ENCODE measurements at regions not wholly inside any gene's neighbourhood (a gene's known extent, or its start where the extent isn't known, plus 50 kb on each side); places are given as distances from the start of the nearest gene placed in this dataset.
A peak's percentile ranks its signal among the peaks of the same experiment; 100 is the strongest.

- no peaks in the 10 kb centered on the region for H3F3A ChIP-seq (ENCODE audit: low read length, unreplicated experiment)
- H3K36me3 ChIP-seq (ENCODE audit: low read depth, low read length), result no peaks in the 10 kb centered on the region
- ChIA-PET POLR2A (ENCODE audit: unreplicated experiment) (no interaction called here), CTCF (no interaction called here)
- no TSS peak for BruUV-seq (replicated peaks)
- no peak overlapping the region for H3K9ac ChIP-seq (ENCODE audit: low read length)
- no peaks in the 10 kb centered on the region for H3K27me3 ChIP-seq (ENCODE audit: low read length)
- no peak overlapping the region for H3K27ac ChIP-seq (ENCODE audit: low read length)
- peaks cover 4% of the 10 kb centered on the region for H3K4me1 ChIP-seq (ENCODE audit: insufficient read depth, low read length)
- no peaks in the 10 kb centered on the region for H3K9me2 ChIP-seq (replicated peaks; ENCODE audit: low read length)
- no peak for ATAC-seq
- no peak overlapping the region for H2AFZ ChIP-seq (ENCODE audit: low read length)
- intact Hi-C loops (cut with micrococcal nuclease), result no loop called here
- H3K4me2 ChIP-seq (ENCODE audit: low read length), result no peak overlapping the region
- H3K4me3 ChIP-seq (ENCODE audit: low read length), result no peak overlapping the region
- H3K79me2 ChIP-seq (ENCODE audit: low read length), result no peaks in the 10 kb centered on the region
- H4K20me1 ChIP-seq (ENCODE audit: low read length), result no peaks in the 10 kb centered on the region
- no peak for DNase-seq
- no peaks in the 10 kb centered on the region for H3K9me3 ChIP-seq (ENCODE audit: low read length)
- TF ChIP-seq EZH2phosphoT487 (IDR thresholded peaks at IDR 0.05; ENCODE audit: borderline replicate concordance, low read length) (no peak), EZH2 (IDR thresholded peaks at IDR 0.05; ENCODE audit: low read length, unreplicated experiment) (no peak), CTCF (conservative IDR thresholded peaks at IDR 0.05; ENCODE audit: low read depth, low read length) (no peak)
Observed at GRCh38 chr4:133866328-133866699, 335.3 kb downstream of the PABPC4L start.

- no peaks in the 10 kb centered on the region for H3K79me2 ChIP-seq (ENCODE audit: low read length)
- H3F3A ChIP-seq (ENCODE audit: low read length, unreplicated experiment), result no peaks in the 10 kb centered on the region
- H3K27me3 ChIP-seq (ENCODE audit: low read length), result no peaks in the 10 kb centered on the region
- BruUV-seq (replicated peaks), result no TSS peak
- POLR2A ChIA-PET (ENCODE audit: unreplicated experiment), result no interaction called here
- H2AFZ ChIP-seq (ENCODE audit: low read length), result no peak overlapping the region
- peaks cover 4% of the 10 kb centered on the region for H3K4me1 ChIP-seq (ENCODE audit: insufficient read depth, low read length)
- H4K20me1 ChIP-seq (ENCODE audit: low read length), result no peaks in the 10 kb centered on the region
- CTCF ChIA-PET, result no interaction called here
- no peak overlapping the region for H3K27ac ChIP-seq (ENCODE audit: low read length)
- no peak overlapping the region for H3K4me2 ChIP-seq (ENCODE audit: low read length)
- H3K9me3 ChIP-seq (ENCODE audit: low read length), result no peaks in the 10 kb centered on the region
- DNase-seq (peak; percentile 67), ATAC-seq (peak; percentile 95)
- H3K9me2 ChIP-seq (replicated peaks; ENCODE audit: low read length), result no peaks in the 10 kb centered on the region
- H3K36me3 ChIP-seq (ENCODE audit: low read depth, low read length), result no peaks in the 10 kb centered on the region
- H3K9ac ChIP-seq (ENCODE audit: low read length), result no peak overlapping the region
- no peak overlapping the region for H3K4me3 ChIP-seq (ENCODE audit: low read length)
- intact Hi-C loops (cut with micrococcal nuclease), result no loop called here
- no peak for TF ChIP-seq EZH2phosphoT487 (IDR thresholded peaks at IDR 0.05; ENCODE audit: borderline replicate concordance, low read length)
- no peak for TF ChIP-seq EZH2 (IDR thresholded peaks at IDR 0.05; ENCODE audit: low read length, unreplicated experiment)
- TF ChIP-seq CTCF (conservative IDR thresholded peaks at IDR 0.05; ENCODE audit: low read depth, low read length), result no peak
Observed at GRCh38 chr4:133865612-133866327, 335.8 kb downstream of the PABPC4L start.

- Histone ChIP-seq H3K4me1 (ENCODE audit: insufficient read depth, low read length) (peaks cover 4% of the 10 kb centered on the region), H3K4me2 (ENCODE audit: low read length) (no peak overlapping the region), H3K36me3 (ENCODE audit: low read depth, low read length) (no peaks in the 10 kb centered on the region), H3K9me2 (replicated peaks; ENCODE audit: low read length) (no peaks in the 10 kb centered on the region), H3K27ac (ENCODE audit: low read length) (no peak overlapping the region), H2AFZ (ENCODE audit: low read length) (no peak overlapping the region), H3K9me3 (ENCODE audit: low read length) (no peaks in the 10 kb centered on the region), H3K4me3 (ENCODE audit: low read length) (no peak overlapping the region), H3K9ac (ENCODE audit: low read length) (no peak overlapping the region), H3F3A (ENCODE audit: low read length, unreplicated experiment) (no peaks in the 10 kb centered on the region), H3K27me3 (ENCODE audit: low read length) (no peaks in the 10 kb centered on the region), H4K20me1 (ENCODE audit: low read length) (no peaks in the 10 kb centered on the region), H3K79me2 (ENCODE audit: low read length) (no peaks in the 10 kb centered on the region)
- TF ChIP-seq CTCF (conservative IDR thresholded peaks at IDR 0.05; ENCODE audit: low read depth, low read length), result no peak
- TF ChIP-seq EZH2phosphoT487 (IDR thresholded peaks at IDR 0.05; ENCODE audit: borderline replicate concordance, low read length), result no peak
- TF ChIP-seq EZH2 (IDR thresholded peaks at IDR 0.05; ENCODE audit: low read length, unreplicated experiment), result no peak
- intact Hi-C loops (cut with micrococcal nuclease), result no loop called here
- ATAC-seq (no peak), DNase-seq (no peak)
- no TSS peak for BruUV-seq (replicated peaks)
- POLR2A ChIA-PET (ENCODE audit: unreplicated experiment), result no interaction called here
- CTCF ChIA-PET, result no interaction called here
Observed at GRCh38 chr4:133863153-133863552, 338.4 kb downstream of the PABPC4L start.

All from PC-3 (cell line).